ENCODE measurements at regions not wholly inside any gene's neighbourhood (a gene's known extent, or its start where the extent isn't known, plus 50 kb on each side); places are given as distances from the start of the nearest gene placed in this dataset.

GRCh38 chr6:14255916-14256315, 138.3 kb downstream of the CD83 start:
- no peak for DNase-seq

- no peak for DNase-seq
Measured at GRCh38 chr6:14258117-14258516, 140.5 kb downstream of the CD83 start.

- DNase-seq = no peak
Measured at GRCh38 chr6:14258695-14259593, 141.4 kb downstream of the CD83 start.

GRCh38 chr6:14259594-14260152, 142.1 kb downstream of the CD83 start:
- DNase-seq = no peak

GRCh38 chr6:14260839-14261238, 143.3 kb downstream of the CD83 start:
- DNase-seq = no peak

GRCh38 chr6:14263881-14264424, 146.4 kb downstream of the CD83 start:
- no peak for DNase-seq

- DNase-seq = no peak
Measured at GRCh38 chr6:14265049-14266021, 147.8 kb downstream of the CD83 start.

GRCh38 chr6:14266266-14266665, 148.7 kb downstream of the CD83 start:
- no peak for DNase-seq

- no peak for DNase-seq
Measured at GRCh38 chr6:14267885-14268660, 150.5 kb downstream of the CD83 start.

- DNase-seq = no peak
Measured at GRCh38 chr6:14269436-14269835, 151.9 kb downstream of the CD83 start.

GRCh38 chr6:14270142-14270893, 152.7 kb downstream of the CD83 start:
- DNase-seq = no peak

GRCh38 chr6:14270925-14271788, 153.6 kb downstream of the CD83 start:
- peak; percentile 18 for DNase-seq

GRCh38 chr6:14271789-14272736, 154.5 kb downstream of the CD83 start:
- DNase-seq = no peak

GRCh38 chr6:14272737-14273085, 155.1 kb downstream of the CD83 start:
- DNase-seq = no peak

- DNase-seq = no peak
Measured at GRCh38 chr6:14273191-14273590, 155.6 kb downstream of the CD83 start.

GRCh38 chr6:14274016-14274415, 156.4 kb downstream of the CD83 start:
- DNase-seq = no peak

- no peak for DNase-seq
Measured at GRCh38 chr6:14274546-14275492, 157.2 kb downstream of the CD83 start.

GRCh38 chr6:14275493-14275851, 157.9 kb downstream of the CD83 start:
- no peak for DNase-seq

Measured in activated effector memory CD4-positive, alpha-beta T cell treated with Interleukin-2 at 50 U/mL for 16 hours (primary cell).